ENCODE measurements at regions not wholly inside any gene's neighbourhood (a gene's known extent, or its start where the extent isn't known, plus 50 kb on each side); places are given as distances from the start of the nearest gene placed in this dataset.
"Not testable (repeated sequence)": the region's sequence is repeated elsewhere in the genome, so short reads cannot be mapped to it uniquely, and the experiment has no call there.

- DNase-seq, result no peak
- intact Hi-C loops (cut with DNase I), result no loop called here
These were observed 307.2 kb upstream of the CNTN3 start for GRCh38 chr3:74921676-74922075.

- DNase-seq, result no peak
- intact Hi-C loops (cut with DNase I), result no loop called here
These were observed 306.4 kb upstream of the CNTN3 start for GRCh38 chr3:74920721-74921350.

DNA sequence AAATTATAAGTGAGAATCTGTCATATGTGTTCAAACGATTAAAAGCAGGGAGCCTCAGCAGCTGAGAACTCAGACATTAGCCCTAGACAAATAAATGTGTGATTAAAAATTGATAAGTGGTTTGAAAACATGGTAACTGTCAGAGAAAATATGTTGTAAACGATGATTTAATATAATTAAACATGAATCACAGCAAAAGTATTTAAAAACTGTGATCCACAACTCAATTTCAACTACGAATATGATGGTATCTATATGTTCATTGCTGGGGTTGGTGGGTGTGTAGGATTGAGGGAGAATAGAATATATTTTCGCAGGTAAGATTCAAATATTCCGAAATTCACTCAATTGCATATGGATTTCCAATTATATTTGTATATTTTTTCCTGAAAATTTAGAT, 302.2 kb upstream of the CNTN3 start:
- DNase-seq, result no peak
- intact Hi-C loops (cut with DNase I), result no loop called here

- intact Hi-C loops (cut with DNase I), result no loop called here
- DNase-seq, result no peak
These were observed 291.7 kb upstream of the CNTN3 start for GRCh38 chr3:74906181-74906580.

DNA sequence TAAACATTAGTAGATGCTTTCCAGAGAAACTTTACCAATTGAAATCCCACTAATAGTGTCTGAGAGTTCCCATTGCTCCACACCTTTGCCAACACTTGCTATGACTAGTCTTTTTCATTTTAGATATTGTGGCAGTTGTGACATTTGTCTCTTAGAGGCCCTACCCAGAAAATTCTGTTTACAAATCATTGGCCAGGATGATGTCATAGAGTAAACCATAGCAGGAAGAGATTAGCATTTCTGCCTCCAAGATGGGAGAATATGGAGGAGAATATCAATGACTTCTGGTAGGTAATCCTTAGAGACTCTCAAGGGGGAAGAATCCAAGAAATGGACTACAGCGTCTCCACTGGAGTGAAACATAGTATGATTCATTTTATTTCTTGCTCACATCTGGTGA, 291.0 kb upstream of the CNTN3 start:
- no peak for DNase-seq
- intact Hi-C loops (cut with DNase I), result no loop called here

DNA sequence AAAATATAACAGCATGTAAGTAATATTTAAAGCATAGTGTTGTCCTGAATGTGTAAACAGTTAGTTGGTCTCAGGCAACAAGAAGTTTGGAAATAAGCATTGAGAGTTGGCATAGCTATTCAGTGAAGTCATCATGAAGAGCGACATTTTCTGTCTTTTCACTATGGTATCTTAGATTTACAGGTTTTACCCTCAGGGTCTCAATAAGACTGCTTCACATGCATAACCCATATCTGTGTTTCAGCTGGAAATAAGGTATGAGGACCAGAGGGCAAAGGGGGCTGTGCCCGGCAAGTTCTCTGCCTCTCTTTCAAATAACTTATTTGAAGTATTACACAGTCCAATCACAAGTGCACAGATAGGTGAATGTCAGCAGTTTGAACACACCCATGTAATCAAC, 290.2 kb upstream of the CNTN3 start:
- intact Hi-C loops (cut with DNase I), result no loop called here
- DNase-seq, result no peak

DNA sequence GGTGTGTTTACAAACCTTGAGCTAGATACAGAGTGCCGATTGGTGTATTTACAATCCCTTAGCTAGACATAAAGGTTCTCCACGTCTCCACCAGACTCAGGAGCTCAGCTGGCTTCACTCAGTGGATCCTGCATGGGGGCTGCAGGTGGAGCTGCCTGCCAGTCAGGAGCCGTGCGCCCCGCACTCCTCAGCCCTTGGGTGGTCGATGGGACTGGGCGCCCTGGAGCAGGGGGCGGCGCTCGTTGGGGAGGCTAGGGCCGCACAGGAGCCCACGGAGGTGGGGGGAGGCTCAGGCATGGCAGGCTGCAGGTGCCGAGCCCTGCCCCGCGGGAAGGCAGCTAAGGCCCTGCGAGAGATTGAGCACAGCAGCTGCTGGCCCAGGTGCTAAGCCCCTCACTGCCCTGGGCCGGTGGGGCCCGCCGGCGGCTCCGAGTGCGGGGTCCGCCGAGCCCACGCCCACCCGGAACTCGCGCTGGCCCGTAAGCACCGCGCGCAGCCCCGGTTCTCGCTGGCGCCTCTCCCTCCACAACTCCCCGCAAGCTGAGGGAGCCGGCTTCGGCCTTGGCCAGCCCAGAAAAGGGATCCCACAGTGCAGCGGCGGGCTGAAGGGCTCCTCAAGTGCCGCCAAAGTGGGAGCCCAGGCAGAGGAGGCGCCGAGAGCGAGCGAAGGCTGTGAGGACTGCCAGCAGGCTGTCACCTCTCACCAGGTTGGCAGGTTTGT, 285.5 kb upstream of the CNTN3 start:
- DNase-seq; intact Hi-C loops (cut with DNase I): not testable (repeated sequence)

- intact Hi-C loops (cut with DNase I), result no loop called here
- no peak for DNase-seq
These were observed 282.5 kb upstream of the CNTN3 start for GRCh38 chr3:74897006-74897405.

GRCh38 chr3:74891312-74891711, 276.9 kb upstream of the CNTN3 start:
- intact Hi-C loops (cut with DNase I), result no loop called here

DNA sequence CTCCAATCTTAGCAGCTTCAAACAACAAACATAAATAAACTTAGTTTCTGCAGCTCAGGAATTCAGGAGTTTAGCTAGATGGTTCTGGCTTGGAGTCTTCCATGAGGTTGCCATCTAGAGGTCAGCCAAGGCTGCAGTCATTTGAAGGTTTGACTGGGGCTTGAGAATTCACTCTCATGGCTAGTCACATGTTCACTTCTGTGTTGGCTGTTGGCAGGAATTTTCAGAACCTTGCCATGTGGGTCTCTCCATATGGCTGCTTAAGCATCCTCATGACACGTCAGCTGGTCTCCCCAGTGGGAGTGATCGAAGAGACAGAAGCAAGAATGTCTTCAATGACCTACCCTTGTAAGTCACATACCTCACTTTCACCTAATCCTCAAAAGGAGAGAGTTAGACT, 269.2 kb upstream of the CNTN3 start:
- intact Hi-C loops (cut with DNase I), result no loop called here
- DNase-seq, result no peak

More at GRCh38 chr3:74891312-74891711, 276.9 kb upstream of the CNTN3 start:
- no peak for DNase-seq

DNA sequence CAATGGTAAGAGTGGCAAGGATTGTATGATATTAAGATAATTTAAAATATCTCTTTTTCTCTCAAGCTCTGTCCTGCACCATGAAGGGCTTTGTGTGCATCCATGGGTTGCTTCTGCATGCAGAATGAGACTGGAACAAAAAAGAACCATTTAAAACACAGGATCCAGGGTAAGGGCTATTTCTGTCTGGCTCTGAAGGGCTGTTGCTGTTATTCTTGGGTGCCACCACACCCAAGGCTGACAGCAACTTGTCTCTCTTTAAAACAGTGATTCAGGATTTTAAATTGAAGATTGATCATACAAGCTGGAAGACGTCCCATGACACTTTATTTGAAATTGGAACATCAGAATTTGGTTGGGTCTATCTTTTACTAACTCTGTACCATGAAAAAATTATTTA, 268.8 kb upstream of the CNTN3 start:
- intact Hi-C loops (cut with DNase I), result no loop called here
- no peak for DNase-seq

GRCh38 chr3:74880237-74880636, 265.8 kb upstream of the CNTN3 start:
- intact Hi-C loops (cut with DNase I), result no loop called here

GRCh38 chr3:74866357-74867030, 252.0 kb upstream of the CNTN3 start:
- intact Hi-C loops (cut with DNase I), result no loop called here

More at GRCh38 chr3:74880237-74880636, 265.8 kb upstream of the CNTN3 start:
- no peak for DNase-seq

GRCh38 chr3:74862476-74862875, 248.0 kb upstream of the CNTN3 start:
- intact Hi-C loops (cut with DNase I), result no loop called here
- no peak for DNase-seq

More at GRCh38 chr3:74866357-74867030, 252.0 kb upstream of the CNTN3 start:
- no peak for DNase-seq

DNA sequence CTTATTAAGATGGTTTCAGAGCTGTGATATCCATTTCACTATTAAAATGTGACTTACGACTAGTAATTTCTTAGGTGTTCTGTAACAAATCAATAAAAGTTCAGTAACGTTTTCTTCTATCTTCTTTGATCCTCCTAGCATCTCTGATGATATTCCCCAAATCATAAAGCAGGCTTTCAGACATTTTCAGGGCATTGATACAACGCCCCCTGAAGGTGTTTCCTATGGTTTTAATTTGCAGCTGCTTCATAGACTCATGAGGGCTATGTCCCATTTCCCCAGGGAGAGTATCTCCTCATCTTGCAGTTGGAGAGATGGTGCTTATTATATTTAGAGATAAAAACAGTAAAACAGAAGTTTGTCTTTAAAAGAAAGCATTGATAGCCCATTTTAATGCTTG, 246.8 kb upstream of the CNTN3 start:
- DNase-seq, result no peak
- intact Hi-C loops (cut with DNase I), result no loop called here

GRCh38 chr3:74858086-74858485, 243.6 kb upstream of the CNTN3 start:
- intact Hi-C loops (cut with DNase I), result no loop called here
- DNase-seq, result no peak

GRCh38 chr3:74850381-74850780, 235.9 kb upstream of the CNTN3 start:
- DNase-seq, result no peak
- intact Hi-C loops (cut with DNase I), result no loop called here

- intact Hi-C loops (cut with DNase I), result no loop called here
- DNase-seq, result no peak
These were observed 232.6 kb upstream of the CNTN3 start for GRCh38 chr3:74847093-74847492.

DNA sequence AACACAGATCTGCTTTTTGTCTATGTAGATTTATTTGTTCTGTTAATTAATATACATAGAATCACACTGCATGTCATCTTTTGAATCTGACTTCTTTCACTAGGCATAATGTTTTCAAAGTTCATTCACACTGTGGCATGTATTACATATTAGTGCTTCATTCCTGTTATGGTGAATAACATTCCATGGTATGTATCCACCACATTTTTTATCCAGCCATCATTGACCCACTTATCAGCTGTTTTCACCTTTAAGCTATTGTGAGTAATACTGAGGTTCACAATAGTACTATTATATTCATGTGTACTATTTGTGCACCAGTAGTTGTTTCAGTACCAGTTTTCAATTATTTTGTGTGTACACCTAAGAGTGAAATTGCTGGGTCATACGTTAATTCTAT, 230.6 kb upstream of the CNTN3 start:
- DNase-seq, result no peak

DNA sequence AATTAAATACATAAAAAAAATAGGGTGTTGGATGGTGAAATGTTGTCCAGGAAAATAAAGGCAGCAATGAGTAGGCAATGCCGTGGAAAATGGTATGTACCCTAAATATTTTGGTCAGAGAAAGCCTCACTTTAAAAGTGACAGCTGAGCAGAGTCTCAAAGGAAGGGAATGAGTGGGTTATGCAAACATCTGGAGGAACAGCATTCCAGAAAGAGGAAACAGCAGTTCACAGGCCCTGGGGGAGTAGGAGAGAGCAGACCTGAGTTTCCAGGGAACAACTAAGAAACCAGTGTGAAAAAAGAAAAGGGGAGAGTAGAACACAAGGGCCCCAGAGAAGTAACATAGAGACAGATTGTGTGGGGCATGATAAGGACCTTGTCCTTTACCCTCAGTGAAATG, 230.0 kb upstream of the CNTN3 start:
- intact Hi-C loops (cut with DNase I), result no loop called here
- DNase-seq, result no peak

More for the DNA sequence above, 230.6 kb upstream of the CNTN3 start:
- intact Hi-C loops (cut with DNase I), result no loop called here

GRCh38 chr3:74842649-74843048, 228.2 kb upstream of the CNTN3 start:
- no peak for DNase-seq
- intact Hi-C loops (cut with DNase I), result no loop called here

All from head of caudate nucleus (tissue), 42 donors.